ENCODE measurements at regions not wholly inside any gene's neighbourhood (a gene's known extent, or its start where the extent isn't known, plus 50 kb on each side); places are given as distances from the start of the nearest gene placed in this dataset.

- TF ChIP-seq CTCF (optimal IDR thresholded peaks at IDR 0.05 in 1 of 3, IDR thresholded peaks at IDR 0.05 in 1 of 3, conservative IDR thresholded peaks at IDR 0.05 in 1 of 3; ENCODE audit: extremely low read depth in 1 of 3, insufficient read depth in 2 of 3, low read length in 3 of 3), result no peak
- no peak for TF ChIP-seq EZH2 (IDR thresholded peaks at IDR 0.05; ENCODE audit: low read length)
These were observed 59.8 kb upstream of the WDR11 start for GRCh38 chr10:120791316-120791715.
